DOHH2 (cell line): ENCODE measurements at regions not wholly inside any gene's neighbourhood (a gene's known extent, or its start where the extent isn't known, plus 50 kb on each side); places are given as distances from the start of the nearest gene placed in this dataset.

Experiments
- H3F3A ChIP-seq: fragments of 200-600 bp; sonication (generic), shearing (Covaris generic); 2 replicates; pipeline ENCODE4 v1.6.0; 2016; ENCODE audit warnings: antibody characterized with exemption, mild to moderate bottlenecking; ENCODE audit not compliant: control insufficient read depth, insufficient read depth
- H3K27ac ChIP-seq: fragments of 200-600 bp; sonication (generic); 2 replicates; pipeline ENCODE4 v1.5.1; 2014; ENCODE audit warnings: low read depth, mild to moderate bottlenecking, low read length, moderate library complexity
- H3K27me3 ChIP-seq: fragments of 200-600 bp; sonication (generic); 2 replicates; pipeline ENCODE4 v1.6.1; 2014; ENCODE audit warnings: mild to moderate bottlenecking, low read length, mixed read lengths; ENCODE audit not compliant: control insufficient read depth
- H3K36me3 ChIP-seq: fragments of 200-600 bp; sonication (generic); 2 replicates; pipeline ENCODE4 v1.6.1; 2014; ENCODE audit warnings: mild to moderate bottlenecking, low read length, moderate library complexity, mixed read lengths; ENCODE audit not compliant: control insufficient read depth
- H3K4me1 ChIP-seq: fragments of 200-600 bp; sonication (generic); 2 replicates; pipeline ENCODE4 v1.6.1; 2014; ENCODE audit warnings: mild to moderate bottlenecking, low read length, mixed read lengths; ENCODE audit not compliant: control insufficient read depth
- H3K4me2 ChIP-seq: fragments of 200-600 bp; sonication (generic); 2 replicates; pipeline ENCODE4 v1.6.0; 2014; ENCODE audit warnings: mild to moderate bottlenecking, low read length, moderate library complexity
- H3K4me3 ChIP-seq: fragments of 200-600 bp; sonication (generic); 2 replicates; pipeline ENCODE4 v1.5.1; 2014; ENCODE audit warnings: mild to moderate bottlenecking, low read length, mixed read lengths
- H3K79me2 ChIP-seq: fragments of 200-600 bp; sonication (generic); 2 replicates; pipeline ENCODE4 v1.6.1; 2014; ENCODE audit warnings: mild to moderate bottlenecking, low read length, mixed read lengths; ENCODE audit not compliant: control insufficient read depth
- H3K9me2 ChIP-seq: fragments of 200-600 bp; sonication (generic); replicated peaks from 2 replicates; pipeline ENCODE4 v1.6.1; 2014; ENCODE audit warnings: mild to moderate bottlenecking, low read length, mixed read lengths; ENCODE audit not compliant: control insufficient read depth
- H3K9me3 ChIP-seq: fragments of 200-600 bp; sonication (generic); 2 replicates; pipeline ENCODE4 v1.6.1; 2014; ENCODE audit warnings: antibody characterized with exemption, low read length, mixed read lengths; ENCODE audit not compliant: control insufficient read depth, insufficient read depth
- H4K20me1 ChIP-seq: fragments of 200-600 bp; sonication (generic); 2 replicates; pipeline ENCODE4 v1.6.0; 2014; ENCODE audit warnings: low read depth, mild to moderate bottlenecking, antibody characterized with exemption, low read length, moderate library complexity; ENCODE audit not compliant: control insufficient read depth, insufficient read depth
- EZH2phosphoT487 ChIP-seq: fragments of 200-600 bp; sonication (generic); IDR thresholded peaks from 2 replicates; pipeline ENCODE4 v1.6.1; 2017; ENCODE audit warnings: borderline replicate concordance, mild to moderate bottlenecking, antibody characterized with exemption, low read length, moderate library complexity, mixed read lengths
- TF ChIP-seq, protein P1 (sequence below): fragments of 200-600 bp; sonication (generic); IDR thresholded peaks from one replicate; pipeline ENCODE4 v1.5.1; 2014; ENCODE audit warnings: antibody characterized with exemption, mild to moderate bottlenecking, low read depth, low read length; ENCODE audit not compliant: poor library complexity, severe bottlenecking

DNA sequence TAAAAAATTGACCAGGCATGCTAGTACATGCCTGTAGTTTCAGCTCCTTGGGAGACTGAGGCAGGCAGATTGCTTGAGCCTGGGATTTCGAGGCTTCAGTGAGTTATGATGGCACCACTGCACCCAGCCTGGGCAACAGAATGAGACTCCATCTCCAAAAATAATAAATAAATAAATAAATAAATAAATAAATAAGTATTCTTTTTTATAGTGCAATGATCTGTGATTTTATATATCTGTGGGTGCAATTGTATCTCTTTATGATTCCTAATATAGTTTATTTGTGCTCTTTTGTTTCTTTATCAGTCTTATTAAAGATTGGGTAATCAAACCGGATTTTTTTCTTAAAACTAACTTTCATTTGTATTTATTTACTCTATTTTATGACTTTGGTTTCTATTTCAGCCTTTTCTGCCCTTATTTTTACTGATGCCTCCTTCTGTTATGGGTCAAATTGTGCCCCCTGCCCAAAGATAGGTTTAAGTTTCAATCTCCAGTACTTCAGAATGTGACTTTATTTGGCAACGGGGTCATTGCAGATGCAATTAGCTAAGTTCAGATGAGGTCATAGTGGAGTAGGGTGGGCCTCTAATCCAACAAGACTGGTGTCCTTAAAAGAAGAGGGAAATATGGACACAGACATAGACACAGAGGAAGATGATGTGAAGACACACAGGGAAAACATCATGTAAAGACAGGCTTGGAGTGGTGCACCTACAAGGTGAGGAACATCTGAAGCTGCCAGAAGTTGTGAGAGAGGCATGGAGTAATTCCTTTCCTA is 74.9 kb upstream of the CDC42BPA start:
- no peaks in the 10 kb centered on the region for H3K9me3 ChIP-seq

GRCh38 chr1:227391879-227392278 is 73.6 kb upstream of the CDC42BPA start:
- H3K4me1 ChIP-seq, result no peaks in the 10 kb centered on the region
- H3F3A ChIP-seq, result no peaks in the 10 kb centered on the region
- H3K79me2 ChIP-seq, result no peaks in the 10 kb centered on the region
- H3K27ac ChIP-seq, result no peak overlapping the region
- no peaks in the 10 kb centered on the region for H4K20me1 ChIP-seq
- H3K4me3 ChIP-seq, result no peak overlapping the region
- no peaks in the 10 kb centered on the region for H3K27me3 ChIP-seq
- TF ChIP-seq EZH2phosphoT487, result no peak
- TF ChIP-seq, protein P1, sequence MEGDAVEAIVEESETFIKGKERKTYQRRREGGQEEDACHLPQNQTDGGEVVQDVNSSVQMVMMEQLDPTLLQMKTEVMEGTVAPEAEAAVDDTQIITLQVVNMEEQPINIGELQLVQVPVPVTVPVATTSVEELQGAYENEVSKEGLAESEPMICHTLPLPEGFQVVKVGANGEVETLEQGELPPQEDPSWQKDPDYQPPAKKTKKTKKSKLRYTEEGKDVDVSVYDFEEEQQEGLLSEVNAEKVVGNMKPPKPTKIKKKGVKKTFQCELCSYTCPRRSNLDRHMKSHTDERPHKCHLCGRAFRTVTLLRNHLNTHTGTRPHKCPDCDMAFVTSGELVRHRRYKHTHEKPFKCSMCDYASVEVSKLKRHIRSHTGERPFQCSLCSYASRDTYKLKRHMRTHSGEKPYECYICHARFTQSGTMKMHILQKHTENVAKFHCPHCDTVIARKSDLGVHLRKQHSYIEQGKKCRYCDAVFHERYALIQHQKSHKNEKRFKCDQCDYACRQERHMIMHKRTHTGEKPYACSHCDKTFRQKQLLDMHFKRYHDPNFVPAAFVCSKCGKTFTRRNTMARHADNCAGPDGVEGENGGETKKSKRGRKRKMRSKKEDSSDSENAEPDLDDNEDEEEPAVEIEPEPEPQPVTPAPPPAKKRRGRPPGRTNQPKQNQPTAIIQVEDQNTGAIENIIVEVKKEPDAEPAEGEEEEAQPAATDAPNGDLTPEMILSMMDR, result no peak
- no peaks in the 10 kb centered on the region for H3K36me3 ChIP-seq
- no peaks in the 10 kb centered on the region for H3K9me3 ChIP-seq
- no peaks in the 10 kb centered on the region for H3K9me2 ChIP-seq
- H3K4me2 ChIP-seq, result no peak overlapping the region

More for the DNA sequence above, 74.9 kb upstream of the CDC42BPA start:
- Histone ChIP-seq H3F3A (no peaks in the 10 kb centered on the region), H3K4me2 (no peak overlapping the region), H3K4me1 (no peaks in the 10 kb centered on the region), H3K79me2 (no peaks in the 10 kb centered on the region), H3K36me3 (no peaks in the 10 kb centered on the region), H4K20me1 (no peaks in the 10 kb centered on the region), H3K9me2 (no peaks in the 10 kb centered on the region), H3K27me3 (no peaks in the 10 kb centered on the region), H3K27ac (no peak overlapping the region), H3K4me3 (no peak overlapping the region)
- no peak for TF ChIP-seq EZH2phosphoT487
- TF ChIP-seq, protein P1, result no peak

DNA sequence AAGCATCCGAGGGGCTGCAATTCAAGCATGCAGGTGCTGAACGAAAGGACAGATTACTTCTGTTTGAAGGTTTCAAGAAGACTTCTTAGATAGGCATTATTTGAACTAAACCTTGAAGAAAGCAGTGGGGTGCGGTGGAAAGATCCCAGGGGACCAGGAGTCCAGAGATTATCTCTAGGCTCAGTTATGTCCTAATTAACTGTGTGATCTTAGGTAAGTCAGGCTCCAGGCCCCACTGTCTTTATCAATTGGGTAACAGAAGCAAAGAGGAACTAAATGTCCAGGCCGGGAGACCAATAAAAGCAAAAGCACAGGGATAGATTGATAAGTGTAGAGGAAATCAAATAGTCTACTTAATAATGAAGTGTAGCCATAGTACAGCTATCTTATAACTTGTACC is 72.9 kb upstream of the CDC42BPA start:
- TF ChIP-seq, protein P1, result no peak
- no peak for TF ChIP-seq EZH2phosphoT487
- Histone ChIP-seq H4K20me1 (no peaks in the 10 kb centered on the region), H3K9me3 (no peaks in the 10 kb centered on the region), H3K4me1 (no peaks in the 10 kb centered on the region), H3K79me2 (no peaks in the 10 kb centered on the region), H3K36me3 (no peaks in the 10 kb centered on the region), H3K4me3 (no peak overlapping the region), H3K27ac (no peak overlapping the region), H3K4me2 (no peak overlapping the region), H3K27me3 (no peaks in the 10 kb centered on the region), H3K9me2 (no peaks in the 10 kb centered on the region), H3F3A (no peaks in the 10 kb centered on the region)
